ENCODE measurements at regions not wholly inside any gene's neighbourhood (a gene's known extent, or its start where the extent isn't known, plus 50 kb on each side); places are given as distances from the start of the nearest gene placed in this dataset.
"Not testable (repeated sequence)": the region's sequence is repeated elsewhere in the genome, so short reads cannot be mapped to it uniquely, and the experiment has no call there.

GRCh38 chr4:19205853-19206252, 1045.9 kb upstream of the SLIT2 start:
- no peak for TF ChIP-seq CTCF (IDR thresholded peaks at IDR 0.05; ENCODE audit: control extremely low read depth, extremely low read depth, low read depth, missing control alignments)
- POLR2A ChIA-PET, result no interaction called here
- CTCF ChIA-PET, result no interaction called here
- DNase-seq (ENCODE audit: extremely low spot score), result no peak

- CTCF ChIA-PET, result interaction anchor here (1.2 kb wide), 1 partner anchor 24 kb away, joined by 3 read pairs; no protein-coding TSS in a partner anchor
- POLR2A ChIA-PET; DNase-seq (ENCODE audit: extremely low spot score): not testable (repeated sequence)
Observed at GRCh38 chr4:19197838-19198237, 1053.9 kb upstream of the SLIT2 start.

- ChIA-PET CTCF (no interaction called here), POLR2A (no interaction called here)
- no peak for DNase-seq (ENCODE audit: extremely low spot score)
- TF ChIP-seq CTCF (IDR thresholded peaks at IDR 0.05; ENCODE audit: control extremely low read depth, extremely low read depth, low read depth, missing control alignments), result no peak
Observed at GRCh38 chr4:19195696-19196095, 1056.0 kb upstream of the SLIT2 start.

GRCh38 chr4:19194672-19195071, 1057.0 kb upstream of the SLIT2 start:
- POLR2A ChIA-PET, result no interaction called here

GRCh38 chr4:19193274-19193981, 1058.3 kb upstream of the SLIT2 start:
- ChIA-PET POLR2A (no interaction called here), CTCF (no interaction called here)
- no peak for TF ChIP-seq CTCF (IDR thresholded peaks at IDR 0.05; ENCODE audit: control extremely low read depth, extremely low read depth, low read depth, missing control alignments)
- no peak for DNase-seq (ENCODE audit: extremely low spot score)

More at GRCh38 chr4:19194672-19195071, 1057.0 kb upstream of the SLIT2 start:
- DNase-seq (ENCODE audit: extremely low spot score), result no peak
- no peak for TF ChIP-seq CTCF (IDR thresholded peaks at IDR 0.05; ENCODE audit: control extremely low read depth, extremely low read depth, low read depth, missing control alignments)
- CTCF ChIA-PET, result no interaction called here

- TF ChIP-seq CTCF (IDR thresholded peaks at IDR 0.05; ENCODE audit: control extremely low read depth, extremely low read depth, low read depth, missing control alignments), result no peak
- no peak for DNase-seq (ENCODE audit: extremely low spot score)
- POLR2A ChIA-PET, result no interaction called here
- CTCF ChIA-PET, result no interaction called here
Observed at GRCh38 chr4:19191979-19192650, 1059.6 kb upstream of the SLIT2 start.

GRCh38 chr4:19187691-19188090, 1064.0 kb upstream of the SLIT2 start:
- TF ChIP-seq CTCF (IDR thresholded peaks at IDR 0.05; ENCODE audit: control extremely low read depth, extremely low read depth, low read depth, missing control alignments), result no peak
- ChIA-PET CTCF (no interaction called here), POLR2A (no interaction called here)
- DNase-seq (ENCODE audit: extremely low spot score), result no peak

All from GM10248 (cell line).